SK-N-SH (cell line): ENCODE measurements at regions not wholly inside any gene's neighbourhood (a gene's known extent, or its start where the extent isn't known, plus 50 kb on each side); places are given as distances from the start of the nearest gene placed in this dataset.

Experiments
- CTCF ChIA-PET: fragments of 300-600, 350-600 bp; formaldehyde crosslinking; extraction: SDS; loops from one replicate; lab custom pipeline; 2021; lab: Yijun Ruan, JAX
- POLR2A ChIA-PET: fragments of 350-600 bp; sonication (Branson Sonifier 250); formaldehyde crosslinking; extraction: SDS; loops from one replicate; lab custom pipeline; 2020; ENCODE audit warnings: antibody characterized with exemption, inconsistent platforms; lab: Yijun Ruan, JAX
- DNase-seq: peaks from one replicate; pipeline ENCODE4 v3.0.0; 2012
- H2AFZ ChIP-seq: fragments of 200-600 bp; sonication (generic); 2 replicates; pipeline ENCODE4 v1.8.1; 2016; ENCODE audit warnings: antibody characterized with exemption, mild to moderate bottlenecking, low read depth
- H3F3A ChIP-seq: fragments of 200-600 bp; sonication (generic); replicated peaks from 2 replicates; pipeline ENCODE3; 2016; ENCODE audit warnings: antibody characterized with exemption, mild to moderate bottlenecking; ENCODE audit not compliant: insufficient read depth
- H3K27ac ChIP-seq, 2 experiments: fragments of 200-500 bp in 1 of 2; fragments of 200-600 bp in 1 of 2; sonication (Bioruptor generic) in 1 of 2; sonication (generic), shearing (Covaris generic) in 1 of 2; 2 replicates each; pipeline versions ENCODE4 v1.5.1 to v1.6.1; 2014 to 2016; ENCODE audit warnings: low read depth in 2 of 2, inconsistent platforms in 1 of 2, low read length in 1 of 2, mild to moderate bottlenecking in 1 of 2, mixed read lengths in 1 of 2
- H3K27me3 ChIP-seq: fragments of 200-600 bp; sonication (generic), shearing (Covaris generic); 2 replicates; pipeline ENCODE4 v1.6.1; 2016; ENCODE audit warnings: mixed run types; ENCODE audit not compliant: insufficient read depth
- H3K36me3 ChIP-seq, 2 experiments: fragments of 200-500 bp in 1 of 2; fragments of 200-600 bp in 1 of 2; sonication (Bioruptor generic) in 1 of 2; sonication (generic) in 1 of 2; replicated peaks in 1 of 2; 2 replicates each; pipeline versions ENCODE3 to v1.5.1; 2014 to 2016; ENCODE audit warnings: low read length in 1 of 2, mild to moderate bottlenecking in 1 of 2; ENCODE audit not compliant: insufficient read depth in 2 of 2, control insufficient read depth in 1 of 2
- H3K4me1 ChIP-seq, 2 experiments: fragments of 200-500 bp in 1 of 2; fragments of 200-600 bp in 1 of 2; sonication (Bioruptor generic) in 1 of 2; sonication (generic), shearing (Covaris generic) in 1 of 2; 2 replicates each; pipeline versions ENCODE4 v1.5.1 to v1.6.1; 2014 to 2016; ENCODE audit warnings: low read depth in 1 of 2, low read length in 1 of 2, mixed run types in 1 of 2; ENCODE audit not compliant: insufficient read depth in 2 of 2, control insufficient read depth in 1 of 2
- H3K4me2 ChIP-seq: fragments of 200-600 bp; sonication (generic), shearing (Covaris generic); 2 replicates; pipeline ENCODE4 v1.6.1; 2017; ENCODE audit warnings: mixed run types
- H3K4me3 ChIP-seq, 2 experiments: fragments of 200-500 bp in 1 of 2; fragments of 200-600 bp in 1 of 2; sonication (Bioruptor generic) in 1 of 2; sonication (generic), shearing (Covaris generic) in 1 of 2; 2 replicates each; pipeline versions ENCODE4 v1.5.1 to v1.8.1; 2014 to 2016; ENCODE audit warnings: low read depth in 2 of 2, inconsistent platforms in 1 of 2, low read length in 1 of 2, mild to moderate bottlenecking in 1 of 2, mixed read lengths in 1 of 2, moderate library complexity in 1 of 2
- H3K79me2 ChIP-seq: fragments of 200-600 bp; sonication (generic); 2 replicates; pipeline ENCODE4 v1.8.1; 2017; ENCODE audit warnings: mild to moderate bottlenecking; ENCODE audit not compliant: insufficient read depth
- H3K9ac ChIP-seq: fragments of 200-600 bp; sonication (generic); 2 replicates; pipeline ENCODE4 v1.6.1; 2017; ENCODE audit warnings: mixed run types
- H3K9me2 ChIP-seq: fragments of 200-600 bp; sonication (generic); 2 replicates; pipeline ENCODE4 v1.6.1; 2017; ENCODE audit warnings: mixed run types
- H3K9me3 ChIP-seq: fragments of 200-600 bp; sonication (generic); 2 replicates; pipeline ENCODE4 v1.6.1; 2017; ENCODE audit warnings: mixed run types, mild to moderate bottlenecking, moderate library complexity
- H4K20me1 ChIP-seq: fragments of 200-600 bp; sonication (generic); 2 replicates; pipeline ENCODE4 v1.6.1; 2017; ENCODE audit warnings: mild to moderate bottlenecking, mixed run types; ENCODE audit not compliant: insufficient read depth
- CHD2 ChIP-seq: fragments of 150-350 bp; IDR thresholded peaks from 2 replicates; pipeline ENCODE4 v1.6.1; 2018; ENCODE audit warnings: low read length; ENCODE audit not compliant: partially characterized antibody
- ELF1 ChIP-seq: IDR thresholded peaks from 2 replicates; pipeline ENCODE4 v1.4.0; 2012
- EZH2phosphoT487 ChIP-seq: fragments of 200-600 bp; sonication (generic); IDR thresholded peaks from 2 replicates; pipeline ENCODE4 v1.6.1; 2017; ENCODE audit warnings: low read depth, mixed run types, mild to moderate bottlenecking, antibody characterized with exemption, moderate library complexity, borderline replicate concordance
- FOXM1 ChIP-seq: IDR thresholded peaks from 2 replicates; pipeline ENCODE4 v1.4.0; 2012; ENCODE audit warnings: low read depth, mild to moderate bottlenecking
- GATA2 ChIP-seq: sonication (generic); formaldehyde crosslinking; IDR thresholded peaks from 2 replicates; pipeline ENCODE4 v1.5.0; 2020; ENCODE audit warnings: mild to moderate bottlenecking, missing genetic modification reagents
- IRF3 ChIP-seq: fragments of 150-350 bp; IDR thresholded peaks from 2 replicates; pipeline ENCODE4 v1.6.1; 2016; ENCODE audit warnings: mild to moderate bottlenecking, low read depth, low read length
- JUND ChIP-seq: IDR thresholded peaks from 2 replicates; pipeline ENCODE4 v1.4.0; 2012
- MXI1 ChIP-seq: IDR thresholded peaks from 2 replicates; pipeline ENCODE4 v1.6.1; 2012; ENCODE audit warnings: mild to moderate bottlenecking, low read depth, low read length, improper control_type of control experiment
- NRF1 ChIP-seq: IDR thresholded peaks from 2 replicates; pipeline ENCODE4 v1.6.1; 2012; ENCODE audit warnings: low read depth, mild to moderate bottlenecking, low read length
- POLR2AphosphoS5 ChIP-seq: IDR thresholded peaks from 2 replicates; pipeline ENCODE4 v1.6.1; 2012; ENCODE audit warnings: low read depth, low read length
- REST ChIP-seq: IDR thresholded peaks from 2 replicates; pipeline ENCODE4 v1.6.1; 2012; ENCODE audit warnings: mild to moderate bottlenecking, low read depth, low read length, moderate library complexity
- RXRA ChIP-seq: IDR thresholded peaks from 2 replicates; pipeline ENCODE4 v1.4.0; 2012; ENCODE audit warnings: low read depth, mild to moderate bottlenecking, borderline replicate concordance
- SIN3A ChIP-seq: IDR thresholded peaks from 2 replicates; pipeline ENCODE4 v1.6.1; 2012; ENCODE audit warnings: low read depth, mild to moderate bottlenecking, low read length, moderate library complexity, borderline replicate concordance
- TAF1 ChIP-seq: IDR thresholded peaks from 2 replicates; pipeline ENCODE4 v1.6.1; 2012; ENCODE audit warnings: low read depth, mild to moderate bottlenecking, low read length, moderate library complexity, borderline replicate concordance
- USF2 ChIP-seq: fragments of 150-350 bp; IDR thresholded peaks from 2 replicates; pipeline ENCODE4 v1.6.1; 2017; ENCODE audit warnings: antibody characterized with exemption, low read length, low read depth, borderline replicate concordance
- ZBTB33 ChIP-seq: IDR thresholded peaks from 2 replicates; pipeline ENCODE4 v1.4.0; 2012; ENCODE audit warnings: low read depth, borderline replicate concordance
- WGBS: methylation state at CpG from one replicate; pipeline ENCODE4 v1.1.6; 2017; ENCODE audit warnings: low lambda C conversion rate; 5-methylcytosine and 5-hydroxymethylcytosine counted together

- TF ChIP-seq REST (no peak), JUND (no peak), SIN3A (no peak), CHD2 (no peak), ELF1 (no peak)
- TF ChIP-seq, all 33 proteins: peak for 0
These were observed 95.9 kb upstream of the TAF1B start (continued) for GRCh38 chr2:9747396-9747795.

- Histone ChIP-seq H3K4me3 (no peak overlapping the region), H2AFZ (no peak overlapping the region), H3K9ac (no peak overlapping the region), H3K4me1 (peaks cover 13 to 28% of the 10 kb centered on the region in 2 experiments; a peak in 3 of 4 replicates), H3K27me3 (no peaks in the 10 kb centered on the region), H3K79me2 (no peaks in the 10 kb centered on the region), H4K20me1 (no peaks in the 10 kb centered on the region), H3K36me3 (no peaks in the 10 kb centered on the region), H3K4me2 (no peak overlapping the region), H3F3A (no peaks in the 10 kb centered on the region), H3K9me3 (no peaks in the 10 kb centered on the region), H3K27ac (no peak overlapping the region), H3K9me2 (no peaks in the 10 kb centered on the region)
- ChIA-PET POLR2A (no interaction called here), CTCF (interaction anchor here (1.1 kb wide), 2 partner anchors 42 to 65 kb away, joined by 3 to 4 read pairs; no protein-coding TSS in a partner anchor)
- no peak for DNase-seq
- 71% methylated on average over 6 of the region's 6 CpGs for WGBS
- no peak for TF ChIP-seq ZBTB33
- TF ChIP-seq REST, result no peak
- TF ChIP-seq IRF3, result no peak
- no peak for TF ChIP-seq TAF1
- no peak for TF ChIP-seq FOXM1
- no peak for TF ChIP-seq GATA2
- TF ChIP-seq SIN3A, result no peak
- TF ChIP-seq MXI1, result no peak
- TF ChIP-seq POLR2AphosphoS5, result no peak
- no peak for TF ChIP-seq JUND
- TF ChIP-seq USF2, result no peak
- no peak for TF ChIP-seq EZH2phosphoT487
- TF ChIP-seq NRF1, result no peak
- no peak for TF ChIP-seq RXRA
These were observed 94.7 kb upstream of the TAF1B start for GRCh38 chr2:9748577-9748976.
